Activated T-helper 1 cell treated with anti-CD3 and anti-CD28 coated beads, Interleukin-12 subunit alpha, Interleukin-12 subunit beta, Interleukin-2, Interleukin-4 antibody, amounts not matched to agents 30 ng/mL and 10 ng/mL and 1 ng/mL, durations not matched to agents 14 hours and 24 hours and 36 hours (primary cell): ENCODE measurements at regions not wholly inside any gene's neighbourhood (a gene's known extent, or its start where the extent isn't known, plus 50 kb on each side); places are given as distances from the start of the nearest gene placed in this dataset.

Source experiments
- DNase-seq: peaks from one replicate; pipeline ENCODE4 v3.0.0; 2021; ENCODE audit warnings: low spot score
- H3K27ac Mint-ChIP-seq: one replicate; pipeline ENCODE4 v1.8.0; 2021; ENCODE audit warnings: mild to moderate bottlenecking, mixed read lengths
- H3K27me3 Mint-ChIP-seq: one replicate; pipeline ENCODE4 v1.8.0; 2022; ENCODE audit warnings: mild to moderate bottlenecking, moderate library complexity, mixed read lengths; ENCODE audit not compliant: insufficient read depth
- H3K36me3 Mint-ChIP-seq: one replicate; pipeline ENCODE4 v1.8.0; 2021; ENCODE audit warnings: low read depth, mixed read lengths
- H3K4me1 Mint-ChIP-seq: one replicate; pipeline ENCODE4 v1.8.0; 2021; ENCODE audit warnings: low read depth, mixed read lengths
- H3K4me3 Mint-ChIP-seq: one replicate; pipeline ENCODE4 v1.8.0; 2021; ENCODE audit warnings: mild to moderate bottlenecking, moderate library complexity, mixed read lengths
- H3K9me3 Mint-ChIP-seq: one replicate; pipeline ENCODE4 v1.8.0; 2021; ENCODE audit warnings: mixed read lengths
- intact Hi-C: fragments of 100-400 bp; cut with micrococcal nuclease; formaldehyde crosslinking; loops from one replicate; pipeline ENCODE4 v1.15.1; 2024

- Mint-ChIP-seq H3K27me3 (no peaks in the 10 kb centered on the region), H3K4me3 (no peak overlapping the region), H3K27ac (no peak overlapping the region), H3K9me3 (peaks cover 32% of the 10 kb centered on the region), H3K4me1 (no peaks in the 10 kb centered on the region), H3K36me3 (no peaks in the 10 kb centered on the region)
- intact Hi-C loops: no loop called here
- no peak for DNase-seq
Observed at GRCh38 chr1:104466068-104466467, 716.4 kb downstream of the AMY1C start.

GRCh38 chr1:104467590-104467989 lies 717.9 kb downstream of the AMY1C start:
- no peaks in the 10 kb centered on the region for H3K4me1 Mint-ChIP-seq
- peak overlapping the region; percentile 3 for H3K27ac Mint-ChIP-seq
- H3K27me3 Mint-ChIP-seq: no peaks in the 10 kb centered on the region
- H3K36me3 Mint-ChIP-seq: no peaks in the 10 kb centered on the region
- no peak for DNase-seq
- intact Hi-C loops: no loop called here
- H3K9me3 Mint-ChIP-seq: peaks cover 36% of the 10 kb centered on the region
- H3K4me3 Mint-ChIP-seq: no peak overlapping the region

GRCh38 chr1:104468282-104468681 lies 718.6 kb downstream of the AMY1C start:
- intact Hi-C loops: no loop called here
- Mint-ChIP-seq H3K27ac (no peak overlapping the region), H3K4me3 (no peak overlapping the region), H3K9me3 (peaks cover 39% of the 10 kb centered on the region), H3K4me1 (no peaks in the 10 kb centered on the region), H3K27me3 (no peaks in the 10 kb centered on the region), H3K36me3 (no peaks in the 10 kb centered on the region)
- no peak for DNase-seq

- Mint-ChIP-seq H3K4me1 (no peaks in the 10 kb centered on the region), H3K4me3 (no peak overlapping the region), H3K36me3 (no peaks in the 10 kb centered on the region), H3K9me3 (peaks cover 20% of the 10 kb centered on the region), H3K27me3 (no peaks in the 10 kb centered on the region), H3K27ac (no peak overlapping the region)
- intact Hi-C loops: no loop called here
- DNase-seq: no peak
Observed at GRCh38 chr1:104476126-104476525, 726.4 kb downstream of the AMY1C start.

GRCh38 chr1:104488296-104489015 lies 738.8 kb downstream of the AMY1C start:
- Mint-ChIP-seq H3K27me3 (no peaks in the 10 kb centered on the region), H3K4me1 (no peaks in the 10 kb centered on the region), H3K4me3 (no peak overlapping the region), H3K36me3 (no peaks in the 10 kb centered on the region), H3K9me3 (peaks cover 17% of the 10 kb centered on the region), H3K27ac (no peak overlapping the region)
- intact Hi-C loops: no loop called here
- no peak for DNase-seq

- intact Hi-C loops: no loop called here
- Mint-ChIP-seq H3K4me3 (no peak overlapping the region), H3K9me3 (peaks cover 6% of the 10 kb centered on the region), H3K27ac (no peak overlapping the region), H3K4me1 (no peaks in the 10 kb centered on the region), H3K27me3 (no peaks in the 10 kb centered on the region), H3K36me3 (no peaks in the 10 kb centered on the region)
- no peak for DNase-seq
Observed at GRCh38 chr1:104526158-104526795, 776.6 kb downstream of the AMY1C start.

- Mint-ChIP-seq H3K27me3 (no peaks in the 10 kb centered on the region), H3K9me3 (no peaks in the 10 kb centered on the region), H3K27ac (no peak overlapping the region), H3K4me1 (no peaks in the 10 kb centered on the region), H3K4me3 (no peak overlapping the region), H3K36me3 (no peaks in the 10 kb centered on the region)
- DNase-seq: no peak
- intact Hi-C loops: no loop called here
Observed at GRCh38 chr1:104531990-104532389, 782.3 kb downstream of the AMY1C start.

GRCh38 chr1:104574620-104575019 lies 824.9 kb downstream of the AMY1C start:
- Mint-ChIP-seq H3K27ac (no peak overlapping the region), H3K36me3 (no peaks in the 10 kb centered on the region), H3K4me3 (no peak overlapping the region), H3K4me1 (no peaks in the 10 kb centered on the region), H3K27me3 (no peaks in the 10 kb centered on the region), H3K9me3 (peaks cover 5% of the 10 kb centered on the region)
- no peak for DNase-seq
- intact Hi-C loops: no loop called here

GRCh38 chr1:104592926-104593325 lies 843.2 kb downstream of the AMY1C start:
- Mint-ChIP-seq H3K27ac (no peak overlapping the region), H3K27me3 (no peaks in the 10 kb centered on the region), H3K4me3 (no peak overlapping the region), H3K36me3 (no peaks in the 10 kb centered on the region), H3K9me3 (peaks cover 12% of the 10 kb centered on the region), H3K4me1 (no peaks in the 10 kb centered on the region)
- DNase-seq: no peak
- intact Hi-C loops: no loop called here

- intact Hi-C loops: no loop called here
- no peak for DNase-seq
- Mint-ChIP-seq H3K27ac (no peak overlapping the region), H3K4me3 (no peak overlapping the region), H3K9me3 (peaks cover 11% of the 10 kb centered on the region), H3K27me3 (no peaks in the 10 kb centered on the region), H3K36me3 (no peaks in the 10 kb centered on the region), H3K4me1 (no peaks in the 10 kb centered on the region)
Observed at GRCh38 chr1:104593413-104594187, 843.9 kb downstream of the AMY1C start.

- Mint-ChIP-seq H3K9me3 (peaks cover 29% of the 10 kb centered on the region), H3K4me3 (no peak overlapping the region), H3K27ac (no peak overlapping the region), H3K4me1 (no peaks in the 10 kb centered on the region), H3K36me3 (no peaks in the 10 kb centered on the region), H3K27me3 (no peaks in the 10 kb centered on the region)
- no peak for DNase-seq
- intact Hi-C loops: no loop called here
Observed at GRCh38 chr1:104617474-104617873, 867.8 kb downstream of the AMY1C start.

- intact Hi-C loops: no loop called here
- no peak for DNase-seq
- Mint-ChIP-seq H3K4me3 (no peak overlapping the region), H3K27me3 (no peaks in the 10 kb centered on the region), H3K36me3 (no peaks in the 10 kb centered on the region), H3K4me1 (no peaks in the 10 kb centered on the region), H3K27ac (no peak overlapping the region), H3K9me3 (peaks cover 19% of the 10 kb centered on the region)
Observed at GRCh38 chr1:104621221-104621620, 871.5 kb downstream of the AMY1C start.

GRCh38 chr1:104624538-104624937 lies 874.8 kb downstream of the AMY1C start:
- Mint-ChIP-seq H3K4me1 (no peaks in the 10 kb centered on the region), H3K4me3 (no peak overlapping the region), H3K27me3 (no peaks in the 10 kb centered on the region), H3K36me3 (no peaks in the 10 kb centered on the region), H3K9me3 (peaks cover 10% of the 10 kb centered on the region), H3K27ac (no peak overlapping the region)
- DNase-seq: no peak
- intact Hi-C loops: no loop called here
